Keratinocyte (primary cell): ENCODE measurements at regions not wholly inside any gene's neighbourhood (a gene's known extent, or its start where the extent isn't known, plus 50 kb on each side); places are given as distances from the start of the nearest gene placed in this dataset.

Experiments used
- DNase-seq: peaks from one replicate; pipeline ENCODE4 v3.0.0-alpha.2; 2011; ENCODE audit warnings: low read depth, missing footprints, low spot score
- FAIRE-seq: peaks from 2 replicates; lab custom pipeline; 2011; peaks lifted over from hg19 to GRCh38; lab: Jason Lieb, UNC
- H2AFZ ChIP-seq: 2 replicates; pipeline ENCODE4 v1.6.0; 2012; ENCODE audit warnings: low read length, control low read depth, inconsistent platforms; ENCODE audit not compliant: control insufficient read depth
- H3K27ac ChIP-seq: 2 replicates; pipeline ENCODE4 v1.5.1; 2011; ENCODE audit warnings: low read length; ENCODE audit not compliant: control insufficient read depth, insufficient read depth
- H3K27me3 ChIP-seq: 3 replicates; pipeline ENCODE4 v1.6.0; 2011; ENCODE audit warnings: low read length; ENCODE audit not compliant: control insufficient read depth, insufficient read depth; ENCODE audit errors: extremely low read depth
- H3K36me3 ChIP-seq, 2 experiments: 2 replicates in 1 of 2; 3 replicates in 1 of 2; pipeline ENCODE4 v1.5.1; 2011; ENCODE audit warnings: low read length in 2 of 2, mild to moderate bottlenecking in 1 of 2; ENCODE audit not compliant: control insufficient read depth in 2 of 2, insufficient read depth in 2 of 2; ENCODE audit errors: extremely low read depth in 1 of 2
- H3K4me1 ChIP-seq: 3 replicates; pipeline ENCODE4 v1.5.1; 2011; ENCODE audit warnings: low read length; ENCODE audit not compliant: control insufficient read depth, insufficient read depth; ENCODE audit errors: extremely low read depth
- H3K4me2 ChIP-seq: 3 replicates; pipeline ENCODE4 v1.6.0; 2011; ENCODE audit warnings: low read depth, low read length; ENCODE audit not compliant: control insufficient read depth, insufficient read depth; ENCODE audit errors: extremely low read depth
- H3K4me3 ChIP-seq, 3 experiments: fragments of 200-600 bp in 1 of 3; sonication (generic) in 1 of 3; 2 replicates in 2 of 3; 3 replicates in 1 of 3; pipeline ENCODE4 v1.5.1; 2011 to 2016; ENCODE audit warnings: low read length in 3 of 3, mild to moderate bottlenecking in 3 of 3, control low read depth in 2 of 3, inconsistent platforms in 1 of 3, low read depth in 1 of 3, mixed read lengths in 1 of 3, mixed run types in 1 of 3, moderate library complexity in 1 of 3; ENCODE audit not compliant: control insufficient read depth in 2 of 3, insufficient read depth in 2 of 3; ENCODE audit errors: extremely low read depth in 1 of 3
- H3K79me2 ChIP-seq: 2 replicates; pipeline ENCODE4 v1.6.0; 2012; ENCODE audit warnings: low read length; ENCODE audit not compliant: control insufficient read depth, insufficient read depth
- H3K9ac ChIP-seq: 3 replicates; pipeline ENCODE4 v1.6.0; 2011; ENCODE audit warnings: low read length; ENCODE audit not compliant: control insufficient read depth, insufficient read depth; ENCODE audit errors: extremely low read depth
- H3K9me1 ChIP-seq: 3 replicates; pipeline ENCODE4 v1.6.0; 2011; ENCODE audit warnings: low read length; ENCODE audit not compliant: control insufficient read depth, insufficient read depth; ENCODE audit errors: extremely low read depth
- H3K9me3 ChIP-seq: 2 replicates; pipeline ENCODE4 v1.5.1; 2012; ENCODE audit warnings: low read depth, low read length; ENCODE audit not compliant: control insufficient read depth
- H4K20me1 ChIP-seq: 3 replicates; pipeline ENCODE4 v1.6.0; 2011; ENCODE audit warnings: low read length; ENCODE audit not compliant: control insufficient read depth, insufficient read depth; ENCODE audit errors: extremely low read depth
- EZH2 ChIP-seq: IDR thresholded peaks from one replicate; pipeline ENCODE4 v1.6.1; 2012; ENCODE audit warnings: inconsistent platforms, mild to moderate bottlenecking, low read length, moderate library complexity
- dilution Hi-C: fragments of 300-500 bp; cut with MboI; formaldehyde crosslinking; loops from one replicate; pipeline ENCODE4 v1.7.0; 2020; ENCODE audit warnings: low sequenced_read_pairs; ENCODE audit not compliant: extremely low pct_ligation_motif_present
- TF ChIP-seq, protein P1 (sequence below), 3 experiments: IDR thresholded peaks in 1 of 3; conservative IDR thresholded peaks in 1 of 3; optimal IDR thresholded peaks in 1 of 3; 2 replicates in 2 of 3; 3 replicates in 1 of 3; pipeline versions ENCODE3 to v1.5.1; 2011; ENCODE audit warnings: low read length in 3 of 3, mild to moderate bottlenecking in 3 of 3, moderate library complexity in 2 of 3, control low read depth in 1 of 3, inconsistent platforms in 1 of 3; ENCODE audit not compliant: insufficient read depth in 2 of 3; ENCODE audit errors: extremely low read depth in 1 of 3

DNA sequence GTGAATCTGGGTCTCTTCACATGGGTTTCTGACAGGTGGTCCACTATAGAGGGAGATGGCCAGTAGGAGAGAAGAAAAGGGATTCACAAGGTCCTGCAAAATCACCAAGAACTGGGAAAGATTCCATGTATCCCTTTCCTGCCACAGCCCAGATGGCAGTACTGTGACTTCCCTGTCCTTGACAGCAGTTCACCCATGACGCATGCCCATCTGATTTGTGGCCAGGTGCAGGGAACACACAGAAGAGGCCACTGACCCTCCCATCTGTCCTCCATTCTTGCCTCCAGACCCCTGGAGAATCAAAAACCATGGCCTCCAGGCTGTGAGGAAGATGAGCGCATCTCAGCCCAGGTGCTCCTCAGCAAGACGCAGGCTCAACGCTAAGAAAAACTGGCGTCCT is 183.1 kb upstream of the RREB1 start:
- H3K27ac ChIP-seq = no peak overlapping the region
- no peaks in the 10 kb centered on the region for H3K27me3 ChIP-seq
- H3K4me3 ChIP-seq = no peak overlapping the region
- FAIRE-seq = no peak
- dilution Hi-C loops = no loop called here
- no peak overlapping the region for H2AFZ ChIP-seq
- no peaks in the 10 kb centered on the region for H3K4me1 ChIP-seq
- H3K4me2 ChIP-seq = no peak overlapping the region
- TF ChIP-seq, protein P1, sequence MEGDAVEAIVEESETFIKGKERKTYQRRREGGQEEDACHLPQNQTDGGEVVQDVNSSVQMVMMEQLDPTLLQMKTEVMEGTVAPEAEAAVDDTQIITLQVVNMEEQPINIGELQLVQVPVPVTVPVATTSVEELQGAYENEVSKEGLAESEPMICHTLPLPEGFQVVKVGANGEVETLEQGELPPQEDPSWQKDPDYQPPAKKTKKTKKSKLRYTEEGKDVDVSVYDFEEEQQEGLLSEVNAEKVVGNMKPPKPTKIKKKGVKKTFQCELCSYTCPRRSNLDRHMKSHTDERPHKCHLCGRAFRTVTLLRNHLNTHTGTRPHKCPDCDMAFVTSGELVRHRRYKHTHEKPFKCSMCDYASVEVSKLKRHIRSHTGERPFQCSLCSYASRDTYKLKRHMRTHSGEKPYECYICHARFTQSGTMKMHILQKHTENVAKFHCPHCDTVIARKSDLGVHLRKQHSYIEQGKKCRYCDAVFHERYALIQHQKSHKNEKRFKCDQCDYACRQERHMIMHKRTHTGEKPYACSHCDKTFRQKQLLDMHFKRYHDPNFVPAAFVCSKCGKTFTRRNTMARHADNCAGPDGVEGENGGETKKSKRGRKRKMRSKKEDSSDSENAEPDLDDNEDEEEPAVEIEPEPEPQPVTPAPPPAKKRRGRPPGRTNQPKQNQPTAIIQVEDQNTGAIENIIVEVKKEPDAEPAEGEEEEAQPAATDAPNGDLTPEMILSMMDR (optimal IDR thresholded peaks at IDR 0.05 in 1 of 3, IDR thresholded peaks at IDR 0.05 in 1 of 3, conservative IDR thresholded peaks at IDR 0.05 in 1 of 3; ENCODE audit: extremely low read depth in 1 of 3, insufficient read depth in 2 of 3, low read length in 3 of 3) = no peak
- no peak for TF ChIP-seq EZH2
- no peaks in the 10 kb centered on the region for H4K20me1 ChIP-seq
- no peaks in the 10 kb centered on the region for H3K36me3 ChIP-seq
- no peaks in the 10 kb centered on the region for H3K79me2 ChIP-seq
- H3K9me1 ChIP-seq = no peaks in the 10 kb centered on the region
- H3K9me3 ChIP-seq = no peaks in the 10 kb centered on the region
- no peak overlapping the region for H3K9ac ChIP-seq
- DNase-seq = no peak

DNA sequence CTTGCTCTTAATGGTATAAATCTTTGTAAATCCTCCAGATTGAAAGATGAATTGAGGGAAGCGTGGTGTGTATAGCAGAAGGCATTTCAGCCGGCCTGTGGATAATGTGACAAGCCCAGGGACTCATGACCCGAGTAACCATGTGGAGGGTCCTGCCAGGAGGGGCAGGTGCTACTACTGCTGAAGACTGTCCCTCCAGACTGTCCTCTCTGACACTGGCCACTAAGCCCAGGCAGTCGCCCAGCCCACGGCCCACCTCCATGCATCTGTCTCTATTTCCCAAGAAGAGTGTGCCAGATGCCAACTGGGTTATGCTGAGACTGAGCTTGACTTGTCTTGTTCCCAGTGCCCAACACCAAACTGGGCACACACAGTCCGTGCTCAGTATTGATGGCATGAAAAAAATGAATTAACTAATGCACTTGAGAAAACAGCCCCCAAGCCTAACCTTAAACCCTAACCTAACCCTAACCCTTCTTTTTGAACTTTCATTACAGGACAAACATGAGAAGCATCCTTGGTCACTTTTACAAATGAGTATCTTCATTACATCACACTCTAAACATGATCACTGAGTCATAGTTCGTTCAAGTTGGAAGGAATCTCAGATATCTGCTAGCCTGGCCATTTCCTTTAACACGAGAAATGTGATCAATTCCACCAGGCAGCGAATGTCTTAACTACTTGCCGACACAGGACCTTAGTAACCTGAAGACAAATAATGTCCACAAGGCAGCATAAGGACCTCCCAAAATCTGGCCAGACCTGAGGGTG is 182.2 kb upstream of the RREB1 start:
- no peak for FAIRE-seq
- H3K36me3 ChIP-seq = no peaks in the 10 kb centered on the region

More for the DNA sequence above, 182.2 kb upstream of the RREB1 start:
- DNase-seq = no peak
- Histone ChIP-seq H3K27me3 (no peaks in the 10 kb centered on the region), H3K9me1 (no peaks in the 10 kb centered on the region), H3K9ac (no peak overlapping the region), H3K4me3 (no peak overlapping the region), H2AFZ (no peak overlapping the region), H3K9me3 (no peaks in the 10 kb centered on the region), H3K4me2 (no peak overlapping the region), H4K20me1 (no peaks in the 10 kb centered on the region), H3K79me2 (no peaks in the 10 kb centered on the region), H3K4me1 (no peaks in the 10 kb centered on the region), H3K27ac (no peak overlapping the region)
- TF ChIP-seq, protein P1 (optimal IDR thresholded peaks at IDR 0.05 in 1 of 3, IDR thresholded peaks at IDR 0.05 in 1 of 3, conservative IDR thresholded peaks at IDR 0.05 in 1 of 3; ENCODE audit: extremely low read depth in 1 of 3, insufficient read depth in 2 of 3, low read length in 3 of 3) = no peak
- TF ChIP-seq EZH2 = no peak
- dilution Hi-C loops = no loop called here
